22Rv1 (cell line): ENCODE measurements at regions not wholly inside any gene's neighbourhood (a gene's known extent, or its start where the extent isn't known, plus 50 kb on each side); places are given as distances from the start of the nearest gene placed in this dataset.

ENCODE experiments used
- CTCF ChIP-seq: fragments of 450-650 bp; IDR thresholded peaks from 2 replicates; pipeline ENCODE4 v1.5.1; 2017; ENCODE audit warnings: mild to moderate bottlenecking
- ZFX ChIP-seq: fragments of 450-650 bp; IDR thresholded peaks from 2 replicates; pipeline ENCODE4 v1.6.1; 2017; ENCODE audit warnings: antibody characterized with exemption, borderline replicate concordance

- no peak for TF ChIP-seq CTCF
- TF ChIP-seq ZFX = no peak
These were observed 186.2 kb downstream of the RHOU start for GRCh38 chr1:228921481-228921880.
